H54 (cell line): ENCODE measurements at regions not wholly inside any gene's neighbourhood (a gene's known extent, or its start where the extent isn't known, plus 50 kb on each side); places are given as distances from the start of the nearest gene placed in this dataset.
A peak's percentile ranks its signal among the peaks of the same experiment; 100 is the strongest.

Experiments
- DNase-seq: peaks from one replicate; pipeline ENCODE4 v3.0.0; 2011; ENCODE audit warnings: low spot score, mixed read lengths; ENCODE audit not compliant: insufficient read length
- FAIRE-seq: peaks from 3 replicates; lab custom pipeline; 2011; peaks lifted over from hg19 to GRCh38; lab: Jason Lieb, UNC
- POLR2A ChIP-seq: IDR thresholded peaks from 2 replicates; pipeline ENCODE4 v1.6.1; 2011; ENCODE audit warnings: low read depth, mild to moderate bottlenecking, low read length

- no peak for TF ChIP-seq POLR2A
- FAIRE-seq (no peak), DNase-seq (no peak)
Observed at GRCh38 chr9:84107081-84107480, 126.5 kb downstream of the RMI1 start.

- DNase-seq, result no peak
- TF ChIP-seq POLR2A, result no peak
- no peak for FAIRE-seq
Observed at GRCh38 chr9:84107995-84108394, 127.4 kb downstream of the RMI1 start.

GRCh38 chr9:84111726-84112125, 131.1 kb downstream of the RMI1 start:
- peak; percentile 96 for FAIRE-seq
- TF ChIP-seq POLR2A, result no peak
- DNase-seq, result peak; percentile 15

GRCh38 chr9:84121991-84122523, 141.5 kb downstream of the RMI1 start:
- DNase-seq (no peak), FAIRE-seq (no peak)
- TF ChIP-seq POLR2A, result no peak

GRCh38 chr9:84122572-84122971, 142.0 kb downstream of the RMI1 start:
- DNase-seq, result no peak

DNA sequence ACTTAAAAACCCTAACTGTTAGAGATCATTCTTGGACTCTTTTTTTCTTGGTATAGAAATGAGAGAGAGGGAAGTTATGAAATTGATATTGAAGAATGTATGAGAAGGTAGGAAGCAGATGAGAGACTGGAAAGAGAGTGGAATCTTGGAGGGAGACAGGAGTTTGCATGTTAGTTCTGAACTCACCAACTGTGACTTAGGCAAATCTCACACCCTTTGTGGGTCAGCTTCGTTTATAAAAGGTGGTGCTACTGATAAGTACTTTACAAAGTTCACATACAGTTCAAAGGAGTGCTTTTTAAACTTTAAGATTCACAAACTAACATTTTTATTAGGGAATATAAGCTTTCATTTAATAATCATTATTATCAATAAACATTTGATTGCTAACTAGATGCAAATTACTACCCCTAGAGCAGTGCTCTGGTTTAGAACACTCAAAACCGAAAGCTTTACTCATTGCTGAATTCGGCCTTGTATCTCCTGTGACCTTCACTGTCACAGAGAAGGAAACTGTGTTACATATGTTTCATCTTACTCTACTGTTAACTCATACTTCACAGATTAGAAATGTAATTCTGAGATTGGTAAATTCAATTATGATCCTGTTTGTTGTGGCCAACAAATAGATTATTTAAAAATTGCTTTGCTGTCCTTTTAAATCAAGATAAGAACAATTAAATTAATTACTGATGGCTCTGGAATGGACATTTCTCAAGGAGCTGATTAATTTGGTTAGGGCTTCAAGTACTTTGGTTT, 143.2 kb downstream of the RMI1 start:
- no peak for FAIRE-seq
- no peak for TF ChIP-seq POLR2A
- DNase-seq, result no peak

More at GRCh38 chr9:84122572-84122971, 142.0 kb downstream of the RMI1 start:
- no peak for FAIRE-seq
- TF ChIP-seq POLR2A, result no peak

DNA sequence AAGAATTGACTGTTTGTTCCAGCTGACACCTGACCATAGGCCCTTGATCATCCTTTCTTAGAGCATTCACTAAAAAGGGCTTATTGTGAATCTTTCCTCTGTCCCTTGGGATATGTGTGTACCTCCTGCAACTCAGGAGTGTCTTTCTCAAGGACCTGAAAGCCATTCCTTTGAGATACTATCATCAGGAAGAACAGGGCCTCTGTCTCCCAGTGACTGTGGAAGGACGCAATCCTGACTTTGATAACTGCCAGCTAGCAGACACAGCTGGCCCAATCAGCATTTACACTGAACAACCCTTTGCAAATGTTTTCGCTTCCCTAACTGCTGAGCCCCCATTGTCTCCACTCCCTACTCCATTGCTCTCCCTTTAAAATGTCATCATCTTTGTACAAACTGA, 144.4 kb downstream of the RMI1 start:
- DNase-seq (no peak), FAIRE-seq (no peak)
- TF ChIP-seq POLR2A, result no peak

GRCh38 chr9:84129529-84129928, 148.9 kb downstream of the RMI1 start:
- DNase-seq, result no peak
- TF ChIP-seq POLR2A, result no peak
- no peak for FAIRE-seq

GRCh38 chr9:84136119-84136868, 155.7 kb downstream of the RMI1 start:
- TF ChIP-seq POLR2A, result no peak
- DNase-seq (peak; percentile 45), FAIRE-seq (peak; percentile 45)

DNA sequence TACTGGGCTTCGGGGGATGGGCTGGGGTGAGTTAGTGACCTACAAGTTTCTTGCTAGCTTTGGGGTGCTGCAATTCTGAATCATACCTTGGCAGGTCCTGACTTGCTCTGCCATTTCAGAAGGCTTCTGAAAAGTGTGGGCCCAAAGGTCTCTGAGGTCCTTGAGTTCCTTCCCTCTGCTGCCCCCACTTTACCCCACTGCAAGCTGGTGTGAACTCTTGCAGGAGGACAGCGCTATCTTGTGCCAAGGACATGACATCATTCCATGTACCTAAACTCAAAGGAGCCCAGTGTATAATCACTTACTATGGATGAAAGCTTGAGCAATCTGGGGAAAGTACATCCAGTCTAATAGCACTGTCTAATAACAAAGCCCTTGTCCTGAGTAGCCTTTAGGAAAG, 157.4 kb downstream of the RMI1 start:
- FAIRE-seq, result no peak
- DNase-seq, result no peak

DNA sequence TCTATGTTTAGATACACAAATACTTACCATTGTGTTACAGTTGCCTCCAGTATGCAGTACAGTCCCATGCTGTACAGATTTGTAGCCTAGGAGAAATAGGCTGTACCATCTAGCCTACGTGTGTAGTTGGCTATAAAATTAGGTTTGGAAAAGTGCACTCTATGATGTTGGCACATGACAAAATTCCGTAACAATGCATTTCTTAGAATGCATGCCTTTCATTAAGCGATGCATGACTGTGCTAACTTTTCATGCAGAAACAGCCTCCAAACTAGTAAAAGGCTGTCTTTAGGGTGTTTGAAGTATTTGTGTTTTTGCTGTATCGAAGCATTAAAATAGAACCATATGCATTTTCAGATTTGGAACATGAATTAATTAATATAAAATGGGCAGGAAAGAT, 157.9 kb downstream of the RMI1 start:
- DNase-seq (no peak), FAIRE-seq (no peak)
- no peak for TF ChIP-seq POLR2A

More for the DNA sequence above, 157.4 kb downstream of the RMI1 start:
- TF ChIP-seq POLR2A, result no peak

- FAIRE-seq, result no peak
- DNase-seq, result no peak
- TF ChIP-seq POLR2A, result no peak
Observed at GRCh38 chr9:84139296-84140070, 158.9 kb downstream of the RMI1 start.

GRCh38 chr9:84140535-84141101, 160.0 kb downstream of the RMI1 start:
- DNase-seq, result no peak
- TF ChIP-seq POLR2A, result no peak
- no peak for FAIRE-seq

DNA sequence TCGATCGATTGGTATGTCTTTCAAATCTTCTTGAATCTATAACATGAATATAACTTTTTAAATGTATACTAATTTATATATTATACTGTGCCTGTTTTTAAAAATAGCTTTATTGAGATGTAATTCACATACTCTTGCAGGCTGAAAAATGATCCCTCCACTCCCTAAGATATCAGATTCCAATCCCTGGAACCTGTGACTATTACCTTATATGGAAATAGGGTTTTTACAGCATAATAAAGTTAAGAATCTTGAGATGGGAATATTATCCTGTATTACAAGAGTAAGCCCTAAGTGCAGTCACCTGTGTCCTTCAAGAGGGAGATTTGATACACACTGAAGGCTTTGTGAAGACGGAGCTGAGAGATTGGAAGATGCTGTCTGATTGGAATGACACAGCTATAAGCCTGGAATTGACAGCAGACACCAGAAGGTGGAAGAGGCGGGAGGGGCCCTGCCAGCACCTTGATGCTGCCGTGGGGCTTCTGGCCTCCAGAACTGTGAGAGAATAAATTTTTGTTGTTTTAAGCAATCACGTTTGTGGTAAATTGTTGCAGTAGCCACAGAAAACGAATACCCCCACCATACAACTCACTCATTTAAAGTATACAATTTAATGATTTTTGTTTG, 161.3 kb downstream of the RMI1 start:
- TF ChIP-seq POLR2A, result no peak
- FAIRE-seq (no peak), DNase-seq (no peak)
